ENCODE measurements at regions not wholly inside any gene's neighbourhood (a gene's known extent, or its start where the extent isn't known, plus 50 kb on each side); places are given as distances from the start of the nearest gene placed in this dataset.
"Not testable (repeated sequence)": the region's sequence is repeated elsewhere in the genome, so short reads cannot be mapped to it uniquely, and the experiment has no call there.

DNA sequence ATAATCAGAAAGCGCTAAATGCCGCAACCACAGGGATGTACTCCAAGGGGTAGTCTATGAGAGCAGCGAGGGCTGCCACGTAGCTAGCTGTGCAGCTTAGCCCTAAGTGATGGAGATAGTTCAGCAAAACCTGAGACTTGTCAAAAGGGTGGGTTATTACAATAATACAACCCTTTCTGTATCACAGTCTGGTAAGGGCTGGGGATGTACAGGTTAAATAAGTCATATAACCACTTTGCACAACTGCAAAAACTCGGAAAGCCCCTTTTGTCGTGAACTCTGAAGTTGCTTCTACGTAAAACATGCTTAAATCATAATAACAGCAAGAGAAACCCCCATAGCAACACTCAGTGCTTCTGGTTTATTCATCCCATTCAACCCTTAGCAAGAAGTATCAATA, 598.8 kb downstream of the SUCLG1 start:
- no peak for DNase-seq

DNA sequence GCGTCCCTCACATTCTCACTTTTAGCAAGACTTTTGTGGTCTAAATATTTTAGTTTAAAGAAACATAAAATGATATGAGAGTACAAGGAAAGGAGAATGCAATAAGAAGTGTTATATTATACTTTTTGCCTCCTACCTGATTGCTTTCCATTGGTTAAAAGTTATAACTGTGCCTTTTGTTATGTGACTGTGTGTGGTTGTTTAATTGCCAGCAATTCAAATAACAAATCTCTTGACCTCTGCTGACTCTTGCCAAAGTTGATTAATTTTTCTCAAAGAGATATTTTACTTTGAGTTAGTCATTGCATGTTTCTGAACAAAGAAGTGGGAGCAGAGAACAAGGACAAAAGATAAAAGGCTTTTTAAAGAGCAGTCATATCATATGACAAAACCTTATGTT, 599.5 kb downstream of the SUCLG1 start:
- DNase-seq: no peak

DNA sequence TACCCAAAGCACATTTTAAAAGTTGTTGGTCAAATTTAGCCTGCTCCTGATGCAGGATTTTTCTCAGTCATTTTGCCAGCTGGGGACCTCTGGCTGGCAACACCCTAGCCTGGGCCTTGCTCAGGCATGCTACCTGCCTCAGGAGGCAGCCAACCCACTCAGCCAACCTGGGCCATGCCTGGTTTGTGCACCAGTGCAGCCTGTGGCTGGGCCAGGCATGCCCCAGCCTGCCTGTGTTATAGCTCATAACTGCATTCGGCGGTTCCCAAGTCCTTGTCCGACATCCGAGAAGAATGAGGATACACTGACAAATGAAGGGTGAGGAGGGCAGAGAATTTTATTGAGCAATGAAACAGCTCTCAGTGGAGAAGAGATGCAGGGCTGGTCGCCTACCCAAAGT, 608.0 kb downstream of the SUCLG1 start:
- no peak for DNase-seq

- no peak for DNase-seq
Observed at GRCh38 chr2:83850071-83850725, 608.9 kb downstream of the SUCLG1 start.

DNA sequence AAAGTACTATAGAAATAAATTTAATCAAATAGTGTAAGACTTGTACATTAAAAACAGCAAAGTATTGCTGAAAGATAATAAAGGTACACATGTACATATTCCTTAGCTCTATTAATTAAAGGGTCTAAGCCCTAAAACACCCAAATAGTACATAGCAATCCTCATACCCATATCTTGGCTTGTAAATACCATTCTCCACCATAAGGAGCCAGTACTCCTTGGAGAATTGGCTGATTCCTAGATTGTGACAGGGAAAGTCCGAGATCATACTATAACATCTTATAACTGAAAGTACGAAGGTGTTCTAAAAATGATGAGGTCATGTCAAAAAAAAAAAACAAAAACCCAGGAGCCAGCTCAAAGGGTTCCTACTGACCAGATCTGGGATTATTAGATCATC, 614.6 kb downstream of the SUCLG1 start:
- no peak for DNase-seq

- DNase-seq: no peak
Observed at GRCh38 chr2:83842421-83842820, 616.7 kb downstream of the SUCLG1 start.

DNA sequence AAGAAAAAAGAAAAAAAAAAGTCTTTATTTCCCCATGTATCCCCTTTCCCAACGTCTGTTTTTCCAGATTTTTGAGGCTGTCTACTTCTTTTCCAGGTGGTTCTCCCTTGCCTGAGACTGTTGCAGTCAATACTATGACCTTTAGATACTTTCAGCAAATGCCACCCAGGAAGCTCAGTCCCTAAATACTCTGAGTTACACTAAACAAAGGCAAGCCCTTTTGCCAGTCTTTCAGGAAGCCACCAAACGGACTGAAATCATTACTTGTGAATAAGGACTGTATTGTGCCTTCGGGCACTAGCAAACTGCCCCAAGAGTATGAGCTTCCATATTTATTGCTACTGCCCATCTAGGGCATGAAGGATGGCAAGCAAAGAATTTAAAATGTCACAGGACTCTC, 621.3 kb downstream of the SUCLG1 start:
- DNase-seq: no peak

GRCh38 chr2:83827618-83828017, 631.5 kb downstream of the SUCLG1 start:
- no peak for DNase-seq

DNA sequence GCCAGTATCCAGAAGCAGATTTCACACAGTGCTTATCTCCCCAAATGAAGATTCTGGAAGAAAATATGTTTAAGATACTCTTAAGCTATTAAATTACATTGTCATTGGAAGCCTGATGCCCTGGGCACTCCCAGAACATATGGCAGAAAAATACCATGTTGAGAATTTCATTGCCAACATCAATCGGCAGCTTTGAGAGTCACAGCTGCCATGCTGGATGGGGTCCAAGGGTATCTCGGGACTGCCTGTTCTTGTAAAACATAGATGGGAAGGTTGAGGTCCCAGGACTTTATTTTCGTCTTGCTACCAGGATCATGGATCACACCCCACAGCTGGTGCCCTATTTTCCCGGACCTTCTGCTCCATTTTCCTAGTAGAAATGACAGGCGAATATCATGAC, 632.5 kb downstream of the SUCLG1 start:
- no peak for DNase-seq

DNA sequence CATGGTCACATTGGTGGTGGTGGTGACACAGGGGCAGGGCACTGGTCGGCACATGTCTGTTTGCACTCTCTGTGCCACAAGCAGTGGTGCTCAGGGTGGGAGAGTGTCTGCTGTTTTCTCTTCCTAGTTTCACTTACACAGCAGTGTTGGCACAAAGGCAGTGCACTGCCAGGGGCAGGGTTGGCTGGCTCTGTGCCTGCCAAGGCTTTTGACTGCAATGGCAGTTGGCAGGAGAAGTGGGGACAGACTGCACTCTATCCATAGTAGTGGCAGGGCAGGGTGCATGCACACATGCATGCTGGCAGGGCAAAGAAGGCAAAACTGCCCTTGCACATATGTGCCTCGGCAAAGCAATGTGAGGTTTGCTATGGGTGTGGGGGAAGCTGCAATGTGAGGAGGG, 635.9 kb downstream of the SUCLG1 start:
- DNase-seq: no peak

GRCh38 chr2:83817511-83817910, 641.6 kb downstream of the SUCLG1 start:
- DNase-seq: no peak

DNA sequence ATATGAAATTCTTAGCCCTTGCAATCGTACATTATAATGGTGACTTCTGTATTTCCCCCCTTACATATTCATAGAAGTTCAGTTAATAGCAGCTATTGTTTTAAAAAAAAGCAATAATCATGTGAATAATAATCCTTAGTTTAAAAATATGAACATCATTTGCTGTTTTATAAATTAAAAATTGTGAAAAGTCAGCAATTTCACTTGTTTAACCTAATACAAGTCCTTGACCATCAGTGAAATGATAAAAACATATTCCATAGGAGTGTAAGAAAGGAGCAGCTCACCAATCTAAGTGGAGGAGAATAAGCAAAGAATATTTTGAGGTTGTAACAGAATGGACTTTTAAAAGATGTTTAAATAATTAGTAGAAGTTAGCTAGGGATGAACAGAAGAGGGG, 650.2 kb downstream of the SUCLG1 start:
- no peak for DNase-seq

GRCh38 chr2:83802604-83803003, 656.5 kb downstream of the SUCLG1 start:
- DNase-seq: no peak

DNA sequence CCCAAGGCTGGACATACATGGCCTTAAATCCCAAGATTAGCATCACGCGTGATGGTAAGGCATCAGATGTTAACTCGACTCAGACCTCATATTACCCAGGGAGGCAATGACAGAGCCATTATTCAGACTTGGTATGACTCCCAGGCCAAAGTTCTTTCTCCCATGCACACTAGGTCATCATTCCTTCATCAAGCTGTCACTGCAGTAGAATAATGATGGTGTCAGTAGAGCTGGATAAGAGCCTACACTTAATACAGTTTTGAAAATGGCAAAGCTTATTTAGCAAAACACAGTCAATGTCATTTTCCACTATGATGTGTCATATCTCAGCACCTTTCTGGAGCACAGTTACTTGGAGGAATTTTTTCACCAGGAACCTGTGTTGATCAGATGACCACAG, 663.3 kb downstream of the SUCLG1 start:
- no peak for DNase-seq

- DNase-seq: not testable (repeated sequence)
Observed at GRCh38 chr2:83790467-83790866, 668.6 kb downstream of the SUCLG1 start.

DNA sequence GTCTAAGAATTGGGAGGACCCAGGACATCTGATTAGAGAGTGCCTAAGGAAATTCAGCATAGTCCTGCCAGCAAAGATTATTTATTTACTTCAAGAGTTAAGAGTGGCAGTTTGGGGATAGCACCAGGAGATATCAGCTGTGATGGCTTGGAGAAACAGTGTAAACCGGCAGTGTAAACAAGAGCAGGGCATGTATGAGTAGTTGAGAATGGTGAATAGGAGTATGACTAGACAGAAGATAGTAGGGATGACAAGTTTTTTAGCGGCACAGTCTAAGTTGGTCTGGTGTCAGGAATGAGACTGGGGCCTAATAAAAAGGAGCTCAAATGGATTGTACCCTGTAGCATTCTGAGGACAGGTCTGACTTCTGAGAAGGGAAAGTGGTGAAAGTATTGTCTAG, 669.4 kb downstream of the SUCLG1 start:
- DNase-seq: not testable (repeated sequence)

DNA sequence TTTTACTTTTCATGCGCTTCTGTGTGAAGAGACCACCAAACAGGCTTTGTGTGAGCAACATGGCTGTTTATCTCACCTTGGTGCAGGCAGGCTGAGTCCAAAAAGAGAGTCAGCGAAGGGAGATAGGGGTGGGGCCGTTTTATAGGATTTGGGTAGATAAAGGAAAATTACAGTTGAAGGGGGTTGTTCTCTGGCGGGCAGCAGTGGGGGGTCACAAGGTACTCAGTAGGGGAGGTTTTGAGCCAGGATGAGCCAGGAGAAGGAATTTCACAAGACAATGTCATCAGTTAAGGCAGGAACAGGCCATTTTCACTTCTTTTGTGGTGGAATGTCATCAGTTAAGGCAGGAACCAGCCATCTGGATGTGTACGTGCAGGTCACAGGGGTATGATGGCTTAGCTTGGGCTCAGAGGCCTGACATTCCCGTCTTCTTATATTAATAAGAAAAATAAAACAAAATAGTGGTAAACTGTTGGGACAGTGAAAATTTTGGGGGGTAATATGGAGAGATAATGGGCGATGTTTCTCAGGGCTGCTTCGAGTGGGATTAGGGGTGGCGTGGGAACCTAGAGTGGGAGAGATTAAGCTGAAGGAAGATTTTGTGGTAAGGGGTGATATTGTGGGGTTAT, 670.0 kb downstream of the SUCLG1 start:
- not testable (repeated sequence) for DNase-seq

GRCh38 chr2:83787189-83787588, 671.9 kb downstream of the SUCLG1 start:
- DNase-seq: no peak

GRCh38 chr2:83786140-83786539, 672.9 kb downstream of the SUCLG1 start:
- DNase-seq: no peak

DNA sequence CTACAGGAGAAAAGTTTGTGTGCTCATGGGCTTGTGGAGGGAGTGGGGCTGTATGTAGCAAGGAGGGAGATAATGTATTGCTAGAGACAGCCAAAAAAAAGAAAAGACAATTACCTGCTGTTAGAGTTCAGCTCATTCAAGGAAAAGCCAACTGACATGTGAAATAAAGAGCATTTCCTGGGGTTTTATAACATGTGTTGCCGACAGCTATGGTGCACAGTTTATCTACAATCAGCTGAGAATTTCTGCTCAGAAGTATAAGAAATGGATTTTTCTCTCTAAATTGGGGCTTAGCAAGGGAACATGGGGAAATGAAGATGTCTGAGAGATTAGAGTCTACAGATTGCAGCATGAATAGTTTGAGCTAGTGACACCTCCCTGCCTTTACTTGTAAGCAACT, 674.1 kb downstream of the SUCLG1 start:
- no peak for DNase-seq

- DNase-seq: no peak
Observed at GRCh38 chr2:83784315-83784714, 674.8 kb downstream of the SUCLG1 start.

DNA sequence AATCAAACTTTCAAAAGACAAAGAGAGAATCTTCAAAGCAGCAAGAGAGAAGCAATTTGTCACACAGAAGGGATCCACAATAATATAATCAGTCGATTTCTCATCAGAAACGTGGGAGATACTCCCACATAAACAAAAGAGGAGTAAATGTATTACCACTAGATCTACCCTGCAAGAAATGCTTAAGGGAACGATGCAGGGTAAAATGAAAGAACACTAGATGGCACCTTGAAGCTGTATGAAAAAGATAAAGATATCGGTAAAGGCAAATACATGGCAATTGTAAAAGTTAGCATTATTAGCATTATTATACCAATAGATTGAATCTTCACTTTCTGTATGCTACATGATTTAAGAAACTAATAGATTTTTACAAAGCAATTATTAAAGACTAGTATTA, 677.0 kb downstream of the SUCLG1 start:
- no peak for DNase-seq

DNA sequence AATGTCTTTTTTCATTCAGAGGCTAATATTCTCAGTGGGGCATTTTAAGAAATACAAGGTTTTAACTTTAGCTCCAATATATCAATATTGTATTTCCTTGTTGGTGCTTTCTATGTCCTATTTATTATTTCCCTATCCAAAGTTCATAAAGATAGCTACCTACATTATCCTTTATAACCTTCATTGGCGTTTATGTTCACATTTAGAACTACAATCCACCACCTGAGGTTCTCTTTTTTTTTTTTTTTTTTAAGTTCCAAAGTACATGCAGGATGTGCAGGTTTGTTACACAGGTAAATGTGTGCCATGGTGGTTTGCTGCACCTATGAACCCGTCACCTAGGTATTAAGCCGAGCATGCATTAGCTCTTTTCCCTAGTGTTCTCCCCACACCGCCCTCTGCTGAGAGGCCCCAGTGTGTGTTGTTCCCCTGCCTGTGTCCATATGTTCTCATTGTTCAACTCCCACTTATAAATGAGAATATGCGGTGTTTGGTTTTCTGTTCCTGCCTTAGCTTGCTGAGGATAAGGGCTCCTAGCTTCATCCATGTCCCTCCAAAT, 694.6 kb downstream of the SUCLG1 start:
- no peak for DNase-seq

DNA sequence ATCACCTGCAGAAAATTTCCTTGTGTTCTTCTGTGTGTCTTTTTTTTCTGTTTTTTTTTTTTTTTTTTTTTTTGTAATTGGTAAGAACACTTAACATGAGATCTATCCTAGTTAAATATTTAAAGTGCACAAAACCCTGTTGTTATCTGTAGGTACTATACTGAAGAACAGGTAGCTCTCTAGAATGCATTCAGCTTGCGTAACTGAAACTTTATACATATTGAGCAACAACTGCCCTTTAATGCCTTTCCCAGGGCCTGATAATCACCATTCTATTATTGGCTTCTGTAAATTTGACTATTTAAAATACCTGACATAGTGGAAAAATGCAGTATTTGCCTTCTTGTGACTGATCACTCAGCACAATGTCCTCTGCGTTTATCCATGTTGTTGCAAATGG, 701.8 kb downstream of the SUCLG1 start:
- DNase-seq: no peak

GRCh38 chr2:83756219-83756618, 702.9 kb downstream of the SUCLG1 start:
- no peak for DNase-seq
